NB4 (cell line): ENCODE measurements at regions not wholly inside any gene's neighbourhood (a gene's known extent, or its start where the extent isn't known, plus 50 kb on each side); places are given as distances from the start of the nearest gene placed in this dataset.
A peak's percentile ranks its signal among the peaks of the same experiment; 100 is the strongest.

Experiments used
- DNase-seq: peaks from one replicate; pipeline ENCODE4 v3.0.0; 2010; ENCODE audit warnings: low read depth
- H3K4me3 ChIP-seq: one replicate; pipeline ENCODE4 v1.5.1; 2011; ENCODE audit warnings: mild to moderate bottlenecking, low read depth, low read length, moderate library complexity
- CTCF ChIP-seq: IDR thresholded peaks from one replicate; pipeline ENCODE4 v1.5.1; 2012; ENCODE audit warnings: low read depth, low read length
- MAX ChIP-seq: IDR thresholded peaks from 2 replicates; pipeline ENCODE4 v1.6.1; 2011; ENCODE audit warnings: low read depth, low read length
- MYC ChIP-seq: IDR thresholded peaks from 2 replicates; pipeline ENCODE4 v1.6.1; 2011; ENCODE audit warnings: low read depth, low read length
- POLR2A ChIP-seq: IDR thresholded peaks from 2 replicates; pipeline ENCODE4 v1.6.1; 2011; ENCODE audit warnings: mild to moderate bottlenecking; ENCODE audit not compliant: insufficient read length; ENCODE audit errors: extremely low read depth

GRCh38 chr10:27446091-27446918, 57.8 kb upstream of the RAB18 start:
- peak; percentile 48 for DNase-seq
- no peak overlapping the region for H3K4me3 ChIP-seq
- TF ChIP-seq MAX (no peak), MYC (no peak), CTCF (no peak), POLR2A (no peak)

GRCh38 chr10:27445070-27445469, 59.0 kb upstream of the RAB18 start:
- TF ChIP-seq MYC = no peak
- no peak for TF ChIP-seq CTCF
- no peak for TF ChIP-seq MAX
- TF ChIP-seq POLR2A = no peak
- H3K4me3 ChIP-seq = no peak overlapping the region
- no peak for DNase-seq

- DNase-seq = no peak
- H3K4me3 ChIP-seq = no peak overlapping the region
- no peak for TF ChIP-seq CTCF
- no peak for TF ChIP-seq MAX
- TF ChIP-seq POLR2A = no peak
- TF ChIP-seq MYC = no peak
Observed at GRCh38 chr10:27440478-27440877, 63.6 kb upstream of the RAB18 start.

GRCh38 chr10:27440021-27440420, 64.1 kb upstream of the RAB18 start:
- no peak overlapping the region for H3K4me3 ChIP-seq
- DNase-seq = no peak
- TF ChIP-seq MAX (no peak), CTCF (no peak)

GRCh38 chr10:27439101-27439500, 65.0 kb upstream of the RAB18 start:
- H3K4me3 ChIP-seq = no peak overlapping the region
- no peak for TF ChIP-seq MYC
- TF ChIP-seq POLR2A = no peak
- no peak for TF ChIP-seq CTCF
- TF ChIP-seq MAX = no peak
- DNase-seq = no peak
